ENCODE measurements at regions not wholly inside any gene's neighbourhood (a gene's known extent, or its start where the extent isn't known, plus 50 kb on each side); places are given as distances from the start of the nearest gene placed in this dataset.

DNA sequence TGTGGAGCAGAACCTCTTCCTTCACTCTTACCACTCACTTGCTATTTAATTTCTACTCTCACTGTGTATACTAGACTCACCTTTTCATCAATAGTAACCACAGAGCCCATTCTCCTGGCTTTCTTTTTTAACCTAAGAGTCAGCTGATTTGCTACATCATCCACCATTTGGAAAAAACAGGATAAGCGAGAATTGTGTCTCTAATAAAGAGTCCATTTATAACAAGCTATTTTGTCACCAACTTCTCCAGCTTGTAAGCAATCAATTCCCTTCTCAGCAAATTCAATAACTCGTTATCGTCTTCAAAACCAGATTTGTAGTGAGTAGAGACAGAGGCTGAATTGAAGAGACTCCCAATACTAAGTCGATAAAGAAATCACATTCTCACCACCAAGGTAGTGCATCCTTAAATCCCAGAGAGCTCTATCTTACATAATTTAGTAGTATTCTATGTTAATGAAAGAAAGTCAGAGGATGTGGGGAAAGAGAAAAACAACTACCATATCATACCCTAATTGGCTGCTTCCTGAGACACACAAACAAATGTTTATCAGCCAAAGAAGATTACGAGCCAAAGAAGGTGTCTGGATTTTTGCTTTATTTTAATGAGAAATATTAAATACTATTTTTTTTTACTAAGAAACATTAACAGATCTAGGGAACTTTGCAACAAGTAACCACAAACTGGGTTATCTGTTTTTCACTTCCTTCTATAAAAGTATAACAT, 52.5 kb upstream of the SPTBN1 start (continued):
- TF ChIP-seq, protein P1, sequence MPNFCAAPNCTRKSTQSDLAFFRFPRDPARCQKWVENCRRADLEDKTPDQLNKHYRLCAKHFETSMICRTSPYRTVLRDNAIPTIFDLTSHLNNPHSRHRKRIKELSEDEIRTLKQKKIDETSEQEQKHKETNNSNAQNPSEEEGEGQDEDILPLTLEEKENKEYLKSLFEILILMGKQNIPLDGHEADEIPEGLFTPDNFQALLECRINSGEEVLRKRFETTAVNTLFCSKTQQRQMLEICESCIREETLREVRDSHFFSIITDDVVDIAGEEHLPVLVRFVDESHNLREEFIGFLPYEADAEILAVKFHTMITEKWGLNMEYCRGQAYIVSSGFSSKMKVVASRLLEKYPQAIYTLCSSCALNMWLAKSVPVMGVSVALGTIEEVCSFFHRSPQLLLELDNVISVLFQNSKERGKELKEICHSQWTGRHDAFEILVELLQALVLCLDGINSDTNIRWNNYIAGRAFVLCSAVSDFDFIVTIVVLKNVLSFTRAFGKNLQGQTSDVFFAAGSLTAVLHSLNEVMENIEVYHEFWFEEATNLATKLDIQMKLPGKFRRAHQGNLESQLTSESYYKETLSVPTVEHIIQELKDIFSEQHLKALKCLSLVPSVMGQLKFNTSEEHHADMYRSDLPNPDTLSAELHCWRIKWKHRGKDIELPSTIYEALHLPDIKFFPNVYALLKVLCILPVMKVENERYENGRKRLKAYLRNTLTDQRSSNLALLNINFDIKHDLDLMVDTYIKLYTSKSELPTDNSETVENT (CRISPR knock-in tag; IDR thresholded peaks at IDR 0.05) = no peak
- TF ChIP-seq, protein P2, sequence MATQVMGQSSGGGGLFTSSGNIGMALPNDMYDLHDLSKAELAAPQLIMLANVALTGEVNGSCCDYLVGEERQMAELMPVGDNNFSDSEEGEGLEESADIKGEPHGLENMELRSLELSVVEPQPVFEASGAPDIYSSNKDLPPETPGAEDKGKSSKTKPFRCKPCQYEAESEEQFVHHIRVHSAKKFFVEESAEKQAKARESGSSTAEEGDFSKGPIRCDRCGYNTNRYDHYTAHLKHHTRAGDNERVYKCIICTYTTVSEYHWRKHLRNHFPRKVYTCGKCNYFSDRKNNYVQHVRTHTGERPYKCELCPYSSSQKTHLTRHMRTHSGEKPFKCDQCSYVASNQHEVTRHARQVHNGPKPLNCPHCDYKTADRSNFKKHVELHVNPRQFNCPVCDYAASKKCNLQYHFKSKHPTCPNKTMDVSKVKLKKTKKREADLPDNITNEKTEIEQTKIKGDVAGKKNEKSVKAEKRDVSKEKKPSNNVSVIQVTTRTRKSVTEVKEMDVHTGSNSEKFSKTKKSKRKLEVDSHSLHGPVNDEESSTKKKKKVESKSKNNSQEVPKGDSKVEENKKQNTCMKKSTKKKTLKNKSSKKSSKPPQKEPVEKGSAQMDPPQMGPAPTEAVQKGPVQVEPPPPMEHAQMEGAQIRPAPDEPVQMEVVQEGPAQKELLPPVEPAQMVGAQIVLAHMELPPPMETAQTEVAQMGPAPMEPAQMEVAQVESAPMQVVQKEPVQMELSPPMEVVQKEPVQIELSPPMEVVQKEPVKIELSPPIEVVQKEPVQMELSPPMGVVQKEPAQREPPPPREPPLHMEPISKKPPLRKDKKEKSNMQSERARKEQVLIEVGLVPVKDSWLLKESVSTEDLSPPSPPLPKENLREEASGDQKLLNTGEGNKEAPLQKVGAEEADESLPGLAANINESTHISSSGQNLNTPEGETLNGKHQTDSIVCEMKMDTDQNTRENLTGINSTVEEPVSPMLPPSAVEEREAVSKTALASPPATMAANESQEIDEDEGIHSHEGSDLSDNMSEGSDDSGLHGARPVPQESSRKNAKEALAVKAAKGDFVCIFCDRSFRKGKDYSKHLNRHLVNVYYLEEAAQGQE (IDR thresholded peaks at IDR 0.05; ENCODE audit: borderline replicate concordance) = no peak
- TF ChIP-seq, protein P2 (CRISPR knock-in tag; IDR thresholded peaks at IDR 0.05; ENCODE audit: low read depth) = no peak
- no peak for TF ChIP-seq CBX1 (IDR thresholded peaks at IDR 0.05; ENCODE audit: low read depth)

Measured in K562 (cell line).